Lower lobe of right lung (tissue), 2 donors: ENCODE measurements at regions not wholly inside any gene's neighbourhood (a gene's known extent, or its start where the extent isn't known, plus 50 kb on each side); places are given as distances from the start of the nearest gene placed in this dataset.

ENCODE experiments used
- ATAC-seq, 2 donors: fragments of 200-7000 bp; cut with Tn5 transposase; one replicate each; pipeline ENCODE4 v1.9.1; 2020 to 2022; ENCODE audit warnings: mild to moderate bottlenecking in 2 of 2, moderate library complexity in 2 of 2
- DNase-seq: peaks from one replicate; pipeline ENCODE4 v3.0.0-alpha.2; 2020
- H3K27ac ChIP-seq: fragments of 200-600 bp; one replicate; pipeline ENCODE4 v1.8.0; 2022
- H3K27me3 ChIP-seq: fragments of 200-600 bp; one replicate; pipeline ENCODE4 v1.8.0; 2022; ENCODE audit warnings: low read depth
- H3K36me3 ChIP-seq: fragments of 200-600 bp; one replicate; pipeline ENCODE4 v1.8.0; 2022; ENCODE audit warnings: mild to moderate bottlenecking
- H3K4me1 ChIP-seq: fragments of 200-600 bp; one replicate; pipeline ENCODE4 v1.8.0; 2022
- H3K4me3 ChIP-seq: fragments of 200-600 bp; one replicate; pipeline ENCODE4 v1.8.0; 2022; ENCODE audit warnings: mild to moderate bottlenecking
- H3K9me3 ChIP-seq: fragments of 200-600 bp; one replicate; pipeline ENCODE4 v1.8.0; 2022
- intact Hi-C: fragments of 100-400 bp; cut with DNase I; formaldehyde crosslinking; loops from one replicate; pipeline ENCODE4 v1.11.0; 2022
- TF ChIP-seq, protein P1 (sequence below): fragments of 200-600 bp; IDR thresholded peaks from one replicate; pipeline ENCODE4 v1.8.0; 2022; ENCODE audit warnings: antibody characterized with exemption, mild to moderate bottlenecking
- donor health status: DM: no; HTN: yes; CAD: no; lungs with severe emphysema.

DNA sequence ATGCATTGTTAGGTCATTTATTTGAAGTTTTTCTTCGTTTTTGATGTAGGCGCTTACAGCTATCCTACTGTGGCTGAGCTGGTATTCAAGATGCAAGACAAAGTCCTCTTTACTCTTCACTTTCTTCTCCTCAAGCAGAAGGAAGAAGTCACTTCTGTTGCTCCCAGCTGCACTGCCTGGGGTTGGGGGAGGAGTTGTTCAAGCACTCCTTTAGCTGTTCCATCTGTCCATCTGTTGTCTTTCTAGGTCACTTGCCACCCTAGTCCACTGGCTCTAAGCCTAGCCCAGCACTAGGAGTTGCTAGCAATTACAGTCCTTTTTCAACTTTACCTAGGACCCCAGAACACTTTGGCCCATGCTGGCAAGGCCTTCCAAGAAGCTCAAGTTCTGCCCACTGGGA, 200.6 kb upstream of the RBMS1 start:
- ATAC-seq (no peak), DNase-seq (no peak)
- Histone ChIP-seq H3K4me1 (no peaks in the 10 kb centered on the region), H3K27ac (no peak overlapping the region), H3K36me3 (no peaks in the 10 kb centered on the region), H3K4me3 (no peak overlapping the region), H3K9me3 (no peaks in the 10 kb centered on the region), H3K27me3 (no peaks in the 10 kb centered on the region)
- TF ChIP-seq, protein P1, sequence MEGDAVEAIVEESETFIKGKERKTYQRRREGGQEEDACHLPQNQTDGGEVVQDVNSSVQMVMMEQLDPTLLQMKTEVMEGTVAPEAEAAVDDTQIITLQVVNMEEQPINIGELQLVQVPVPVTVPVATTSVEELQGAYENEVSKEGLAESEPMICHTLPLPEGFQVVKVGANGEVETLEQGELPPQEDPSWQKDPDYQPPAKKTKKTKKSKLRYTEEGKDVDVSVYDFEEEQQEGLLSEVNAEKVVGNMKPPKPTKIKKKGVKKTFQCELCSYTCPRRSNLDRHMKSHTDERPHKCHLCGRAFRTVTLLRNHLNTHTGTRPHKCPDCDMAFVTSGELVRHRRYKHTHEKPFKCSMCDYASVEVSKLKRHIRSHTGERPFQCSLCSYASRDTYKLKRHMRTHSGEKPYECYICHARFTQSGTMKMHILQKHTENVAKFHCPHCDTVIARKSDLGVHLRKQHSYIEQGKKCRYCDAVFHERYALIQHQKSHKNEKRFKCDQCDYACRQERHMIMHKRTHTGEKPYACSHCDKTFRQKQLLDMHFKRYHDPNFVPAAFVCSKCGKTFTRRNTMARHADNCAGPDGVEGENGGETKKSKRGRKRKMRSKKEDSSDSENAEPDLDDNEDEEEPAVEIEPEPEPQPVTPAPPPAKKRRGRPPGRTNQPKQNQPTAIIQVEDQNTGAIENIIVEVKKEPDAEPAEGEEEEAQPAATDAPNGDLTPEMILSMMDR, result no peak
- intact Hi-C loops, result no loop called here

DNA sequence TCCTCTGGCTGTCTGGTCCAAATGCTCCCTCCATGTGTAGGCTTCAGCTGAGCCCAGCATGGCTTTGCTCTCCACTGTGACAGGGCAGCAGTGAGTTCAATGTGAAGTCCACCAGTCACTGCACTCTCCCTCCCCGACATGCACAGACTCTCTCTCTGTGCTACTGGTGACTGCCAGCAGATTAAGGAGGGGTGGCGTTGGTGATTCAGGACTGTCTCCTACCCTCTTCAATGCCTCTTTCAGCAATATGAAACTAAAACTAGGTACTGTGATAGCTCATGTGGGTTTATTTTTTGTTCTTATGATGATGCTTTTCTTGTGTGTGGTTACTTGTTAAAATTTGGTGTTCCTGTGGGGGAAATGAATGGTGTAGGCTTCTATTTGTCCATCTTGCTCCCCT, 201.0 kb upstream of the RBMS1 start:
- DNase-seq (no peak), ATAC-seq (no peak)
- intact Hi-C loops, result no loop called here
- H3K4me1 ChIP-seq, result no peaks in the 10 kb centered on the region
- TF ChIP-seq, protein P1, result no peak
- no peak overlapping the region for H3K27ac ChIP-seq
- H3K4me3 ChIP-seq, result no peak overlapping the region
- no peaks in the 10 kb centered on the region for H3K9me3 ChIP-seq
- H3K36me3 ChIP-seq, result no peaks in the 10 kb centered on the region
- H3K27me3 ChIP-seq, result no peaks in the 10 kb centered on the region

DNA sequence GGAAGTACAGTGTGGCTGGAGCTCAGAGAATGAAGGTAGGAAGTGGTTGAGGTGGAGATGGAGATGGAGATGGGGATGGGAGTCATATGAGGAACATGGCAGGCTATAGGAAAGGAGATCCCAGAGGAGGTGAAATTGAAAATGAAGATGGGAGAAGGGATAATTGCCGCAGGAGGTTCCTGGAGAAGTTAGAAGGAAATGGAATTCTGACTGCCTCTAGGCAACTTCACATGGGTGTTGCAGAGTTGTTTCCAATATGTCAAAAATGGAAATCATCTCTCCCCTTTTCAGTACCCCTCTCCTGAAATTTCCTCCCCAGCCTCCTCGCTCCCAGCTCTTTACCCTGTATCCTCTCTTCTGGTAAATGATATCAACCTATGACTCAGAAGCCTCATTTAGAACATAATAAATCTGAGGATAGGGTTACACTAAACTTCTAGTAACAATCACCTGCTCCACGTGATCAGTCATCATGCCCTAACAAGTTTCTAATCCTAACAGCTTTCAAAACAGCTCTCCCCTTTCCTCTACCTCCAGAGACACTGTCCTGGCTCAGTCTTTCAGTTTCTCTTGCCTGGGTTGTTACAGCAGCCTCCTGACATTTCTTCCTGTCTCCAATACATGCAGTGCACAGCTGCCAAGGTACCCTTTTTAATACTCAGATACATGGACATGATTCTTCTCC, 201.9 kb upstream of the RBMS1 start:
- Histone ChIP-seq H3K36me3 (no peaks in the 10 kb centered on the region), H3K4me1 (no peaks in the 10 kb centered on the region), H3K27ac (no peak overlapping the region), H3K4me3 (no peak overlapping the region), H3K9me3 (no peaks in the 10 kb centered on the region), H3K27me3 (no peaks in the 10 kb centered on the region)
- ATAC-seq (no peak), DNase-seq (no peak)
- intact Hi-C loops, result no loop called here
- TF ChIP-seq, protein P1, result no peak

DNA sequence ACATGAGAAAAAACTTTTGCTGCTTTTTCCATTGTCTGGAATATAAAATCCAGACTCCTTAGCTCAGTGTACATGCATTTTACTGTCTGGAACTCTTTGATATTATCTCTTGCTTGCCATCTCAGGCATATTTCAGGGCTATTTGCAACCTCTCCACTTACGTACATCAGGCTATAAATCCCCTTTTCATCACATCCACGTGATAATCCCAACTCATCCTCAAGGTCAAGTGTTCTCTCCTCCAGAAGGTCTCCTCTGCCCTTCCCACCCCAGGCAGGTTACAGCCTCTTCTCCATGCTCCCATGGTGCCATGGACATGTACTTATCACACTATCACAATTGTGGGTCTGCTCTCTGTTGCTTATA, 202.5 kb upstream of the RBMS1 start:
- no peaks in the 10 kb centered on the region for H3K36me3 ChIP-seq
- H3K4me3 ChIP-seq, result no peak overlapping the region
- ATAC-seq, result no peak
- intact Hi-C loops, result no loop called here
- no peaks in the 10 kb centered on the region for H3K27me3 ChIP-seq
- no peaks in the 10 kb centered on the region for H3K4me1 ChIP-seq
- no peak overlapping the region for H3K27ac ChIP-seq
- TF ChIP-seq, protein P1, result no peak
- H3K9me3 ChIP-seq, result no peaks in the 10 kb centered on the region
- DNase-seq, result no peak

DNA sequence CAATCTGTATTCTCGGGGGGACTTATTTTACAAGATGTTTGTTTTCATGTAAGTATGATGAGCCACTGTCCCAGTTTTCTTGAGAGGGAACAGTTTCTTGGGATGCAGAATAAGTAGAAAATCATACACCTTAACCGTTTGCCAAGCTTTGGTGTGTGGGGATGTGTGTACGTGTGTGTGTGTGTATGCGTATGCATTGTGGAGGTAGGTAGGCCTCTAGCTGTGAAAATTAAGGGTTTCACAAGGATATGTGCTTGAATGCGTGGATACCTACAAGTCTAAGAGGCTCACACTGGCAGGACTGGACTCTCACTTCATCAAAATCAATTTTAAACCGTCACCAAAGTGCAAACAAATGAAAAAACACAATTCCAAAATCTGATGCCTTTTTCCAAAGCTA, 204.2 kb upstream of the RBMS1 start:
- H3K27me3 ChIP-seq, result no peaks in the 10 kb centered on the region
- no peak for DNase-seq
- no peak overlapping the region for H3K27ac ChIP-seq
- no peak for ATAC-seq
- H3K36me3 ChIP-seq, result no peaks in the 10 kb centered on the region
- intact Hi-C loops, result no loop called here
- no peaks in the 10 kb centered on the region for H3K9me3 ChIP-seq
- TF ChIP-seq, protein P1, result no peak
- H3K4me3 ChIP-seq, result no peak overlapping the region
- H3K4me1 ChIP-seq, result no peaks in the 10 kb centered on the region
